ENCODE measurements at regions not wholly inside any gene's neighbourhood (a gene's known extent, or its start where the extent isn't known, plus 50 kb on each side); places are given as distances from the start of the nearest gene placed in this dataset.

- TF ChIP-seq E2F6 (IDR thresholded peaks at IDR 0.05) (no peak), CHD7 (IDR thresholded peaks at IDR 0.05; ENCODE audit: insufficient replicate concordance, low read length) (no peak)
Observed at GRCh38 chr13:76157926-76158325, 521.8 kb downstream of the LMO7 start (continued).

All from H1 (cell line).